ENCODE measurements at regions not wholly inside any gene's neighbourhood (a gene's known extent, or its start where the extent isn't known, plus 50 kb on each side); places are given as distances from the start of the nearest gene placed in this dataset.

DNA sequence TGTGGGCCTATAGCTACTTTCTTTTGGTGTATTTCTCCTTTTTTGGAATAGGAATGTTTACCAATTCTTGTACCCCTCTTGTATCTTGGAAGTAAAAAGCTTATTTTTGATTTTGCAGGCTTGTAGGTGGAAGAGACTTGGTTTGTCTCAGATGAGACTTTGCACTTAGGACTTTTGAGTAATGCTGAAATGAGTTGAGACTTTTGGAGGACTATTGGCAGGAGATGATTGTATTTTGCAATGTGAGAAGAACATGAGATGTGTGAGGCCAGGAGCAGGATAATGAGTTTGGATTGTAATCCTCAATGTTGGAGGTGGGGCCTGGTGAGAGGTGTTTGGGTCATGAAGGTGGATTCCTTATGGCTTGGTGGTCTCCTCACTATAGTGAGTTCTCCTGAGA is 106.3 kb downstream of the KBTBD8 start:
- TF ChIP-seq, protein P1, sequence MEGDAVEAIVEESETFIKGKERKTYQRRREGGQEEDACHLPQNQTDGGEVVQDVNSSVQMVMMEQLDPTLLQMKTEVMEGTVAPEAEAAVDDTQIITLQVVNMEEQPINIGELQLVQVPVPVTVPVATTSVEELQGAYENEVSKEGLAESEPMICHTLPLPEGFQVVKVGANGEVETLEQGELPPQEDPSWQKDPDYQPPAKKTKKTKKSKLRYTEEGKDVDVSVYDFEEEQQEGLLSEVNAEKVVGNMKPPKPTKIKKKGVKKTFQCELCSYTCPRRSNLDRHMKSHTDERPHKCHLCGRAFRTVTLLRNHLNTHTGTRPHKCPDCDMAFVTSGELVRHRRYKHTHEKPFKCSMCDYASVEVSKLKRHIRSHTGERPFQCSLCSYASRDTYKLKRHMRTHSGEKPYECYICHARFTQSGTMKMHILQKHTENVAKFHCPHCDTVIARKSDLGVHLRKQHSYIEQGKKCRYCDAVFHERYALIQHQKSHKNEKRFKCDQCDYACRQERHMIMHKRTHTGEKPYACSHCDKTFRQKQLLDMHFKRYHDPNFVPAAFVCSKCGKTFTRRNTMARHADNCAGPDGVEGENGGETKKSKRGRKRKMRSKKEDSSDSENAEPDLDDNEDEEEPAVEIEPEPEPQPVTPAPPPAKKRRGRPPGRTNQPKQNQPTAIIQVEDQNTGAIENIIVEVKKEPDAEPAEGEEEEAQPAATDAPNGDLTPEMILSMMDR (IDR thresholded peaks at IDR 0.05) = no peak
- no peak for TF ChIP-seq POLR2A (IDR thresholded peaks at IDR 0.05)

All from lower leg skin (tissue), 3 donors.